OCI-LY1 (cell line): ENCODE measurements at regions not wholly inside any gene's neighbourhood (a gene's known extent, or its start where the extent isn't known, plus 50 kb on each side); places are given as distances from the start of the nearest gene placed in this dataset.

Experiments
- H2AFZ ChIP-seq: fragments of 200-600 bp; sonication (generic), shearing (Covaris generic); 2 replicates; pipeline ENCODE4 v1.6.0; 2014; ENCODE audit warnings: antibody characterized with exemption, mild to moderate bottlenecking, low read length
- H3F3A ChIP-seq: fragments of 200-600 bp; sonication (generic), shearing (Covaris generic); 2 replicates; pipeline ENCODE4 v1.6.0; 2014; ENCODE audit warnings: mild to moderate bottlenecking, antibody characterized with exemption, low read length, moderate library complexity; ENCODE audit not compliant: insufficient read depth
- H3K27ac ChIP-seq: fragments of 200-600 bp; sonication (generic); 2 replicates; pipeline ENCODE4 v1.5.1; 2014; ENCODE audit warnings: low read length, mixed run types, mild to moderate bottlenecking, low read depth; ENCODE audit not compliant: poor library complexity, severe bottlenecking
- H3K27me3 ChIP-seq: fragments of 200-600 bp; sonication (generic); 2 replicates; pipeline ENCODE4 v1.6.0; 2014; ENCODE audit warnings: antibody characterized with exemption, mild to moderate bottlenecking, low read length, moderate library complexity; ENCODE audit not compliant: insufficient read depth
- H3K36me3 ChIP-seq: fragments of 200-600 bp; sonication (generic); 2 replicates; pipeline ENCODE4 v1.6.1; 2014; ENCODE audit warnings: mild to moderate bottlenecking, antibody characterized with exemption, low read length, moderate library complexity, mixed read lengths; ENCODE audit not compliant: insufficient read depth
- H3K4me1 ChIP-seq: fragments of 200-600 bp; sonication (generic); 2 replicates; pipeline ENCODE4 v1.5.1; 2014; ENCODE audit warnings: mild to moderate bottlenecking, low read length, moderate library complexity; ENCODE audit not compliant: insufficient read depth, severe bottlenecking
- H3K4me2 ChIP-seq: fragments of 200-600 bp; sonication (generic), shearing (Covaris generic); 2 replicates; pipeline ENCODE4 v1.6.1; 2014; ENCODE audit warnings: low read length
- H3K4me3 ChIP-seq: fragments of 200-600 bp; sonication (generic); 2 replicates; pipeline ENCODE4 v1.5.1; 2014; ENCODE audit warnings: low read length, low read depth, mild to moderate bottlenecking, mixed read lengths; ENCODE audit not compliant: poor library complexity, severe bottlenecking
- H3K79me2 ChIP-seq: fragments of 200-600 bp; shearing (Covaris generic); 2 replicates; pipeline ENCODE4 v1.6.1; 2016; ENCODE audit warnings: mixed run types, low read length, mixed read lengths; ENCODE audit not compliant: insufficient read depth
- H3K9ac ChIP-seq: fragments of 200-600 bp; sonication (generic), shearing (Covaris generic); 2 replicates; pipeline ENCODE4 v1.6.1; 2014; ENCODE audit warnings: mild to moderate bottlenecking, low read length, mixed read lengths
- H3K9me2 ChIP-seq: fragments of 200-600 bp; sonication (generic), shearing (Covaris generic); 2 replicates; pipeline ENCODE4 v1.6.1; 2014; ENCODE audit warnings: low read depth, mild to moderate bottlenecking, low read length, mixed read lengths
- H3K9me3 ChIP-seq: fragments of 200-600 bp; shearing (Covaris generic); 2 replicates; pipeline ENCODE4 v1.6.1; 2014; ENCODE audit warnings: low read length, mixed read lengths
- H4K20me1 ChIP-seq: fragments of 200-600 bp; sonication (generic), shearing (Covaris generic); 2 replicates; pipeline ENCODE4 v1.6.0; 2016; ENCODE audit warnings: mild to moderate bottlenecking, low read length; ENCODE audit not compliant: insufficient read depth
- CTCF ChIP-seq: fragments of 200-600 bp; sonication (generic), shearing (Covaris generic); IDR thresholded peaks from 2 replicates; pipeline ENCODE4 v1.5.1; 2017; ENCODE audit warnings: mild to moderate bottlenecking, antibody characterized with exemption, low read length, moderate library complexity, mixed read lengths
- EZH2 ChIP-seq: fragments of 200-600 bp; sonication (generic), shearing (Covaris generic); IDR thresholded peaks from 2 replicates; pipeline ENCODE4 v1.8.0; 2017; ENCODE audit warnings: borderline replicate concordance, mixed run types, mild to moderate bottlenecking, antibody characterized with exemption, low read length, moderate library complexity, mixed read lengths

DNA sequence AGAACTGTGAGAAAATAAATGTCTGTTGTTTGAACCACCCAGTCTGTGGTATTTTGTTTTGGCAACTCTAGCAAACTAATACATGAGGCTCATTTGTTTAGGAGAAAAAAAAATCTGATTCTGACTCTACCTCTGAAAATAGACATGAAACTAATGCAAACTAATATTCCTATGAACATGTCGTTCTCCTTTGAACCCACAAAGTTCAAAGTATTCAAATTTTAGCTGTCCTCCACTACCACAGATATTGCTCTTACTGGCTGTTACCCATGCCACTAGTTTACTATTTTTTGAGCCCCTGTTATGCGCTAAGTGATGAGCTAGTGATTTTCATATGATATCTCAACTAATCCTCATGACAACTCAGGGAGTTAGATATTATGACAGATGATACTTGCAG lies 58.8 kb upstream of the ZNF804B start:
- H4K20me1 ChIP-seq: no peaks in the 10 kb centered on the region
- H3K9me3 ChIP-seq: no peaks in the 10 kb centered on the region
- no peaks in the 10 kb centered on the region for H3K36me3 ChIP-seq
- H3K79me2 ChIP-seq: no peaks in the 10 kb centered on the region
- H3K9ac ChIP-seq: no peak overlapping the region
- no peaks in the 10 kb centered on the region for H3K4me1 ChIP-seq
- H3F3A ChIP-seq: no peaks in the 10 kb centered on the region
- H3K27me3 ChIP-seq: no peaks in the 10 kb centered on the region
- TF ChIP-seq EZH2 (no peak), CTCF (no peak)
- no peak overlapping the region for H3K4me3 ChIP-seq
- no peak overlapping the region for H3K4me2 ChIP-seq
- H2AFZ ChIP-seq: no peak overlapping the region
- no peak overlapping the region for H3K27ac ChIP-seq
- H3K9me2 ChIP-seq: no peaks in the 10 kb centered on the region

DNA sequence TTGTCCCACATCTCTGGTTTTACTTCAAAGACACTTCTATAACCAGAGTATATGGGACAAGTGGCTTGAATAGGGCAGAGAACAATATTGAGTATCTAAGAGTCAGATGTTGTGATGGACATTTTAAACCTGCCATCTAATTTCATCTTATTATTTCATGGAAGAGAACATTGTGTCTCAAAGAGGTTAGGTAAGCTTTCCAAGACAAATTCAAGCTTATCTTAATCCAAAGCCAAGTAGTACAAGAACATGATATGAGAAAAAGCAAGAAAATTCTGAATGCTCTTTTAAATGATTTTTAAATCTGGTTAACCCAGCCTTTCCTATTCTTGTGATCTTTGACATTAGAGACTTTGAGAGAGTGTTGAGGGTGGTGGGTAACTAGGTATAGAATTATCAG lies 65.3 kb upstream of the ZNF804B start:
- H4K20me1 ChIP-seq: no peaks in the 10 kb centered on the region
- H3F3A ChIP-seq: no peaks in the 10 kb centered on the region
- H3K27me3 ChIP-seq: no peaks in the 10 kb centered on the region
- no peaks in the 10 kb centered on the region for H3K79me2 ChIP-seq
- no peak overlapping the region for H2AFZ ChIP-seq
- TF ChIP-seq EZH2: no peak
- no peak for TF ChIP-seq CTCF
- no peaks in the 10 kb centered on the region for H3K9me3 ChIP-seq
- no peaks in the 10 kb centered on the region for H3K4me1 ChIP-seq
- H3K27ac ChIP-seq: no peak overlapping the region
- no peak overlapping the region for H3K4me3 ChIP-seq
- H3K4me2 ChIP-seq: no peak overlapping the region
- no peaks in the 10 kb centered on the region for H3K9me2 ChIP-seq
- H3K36me3 ChIP-seq: no peaks in the 10 kb centered on the region
- no peak overlapping the region for H3K9ac ChIP-seq

DNA sequence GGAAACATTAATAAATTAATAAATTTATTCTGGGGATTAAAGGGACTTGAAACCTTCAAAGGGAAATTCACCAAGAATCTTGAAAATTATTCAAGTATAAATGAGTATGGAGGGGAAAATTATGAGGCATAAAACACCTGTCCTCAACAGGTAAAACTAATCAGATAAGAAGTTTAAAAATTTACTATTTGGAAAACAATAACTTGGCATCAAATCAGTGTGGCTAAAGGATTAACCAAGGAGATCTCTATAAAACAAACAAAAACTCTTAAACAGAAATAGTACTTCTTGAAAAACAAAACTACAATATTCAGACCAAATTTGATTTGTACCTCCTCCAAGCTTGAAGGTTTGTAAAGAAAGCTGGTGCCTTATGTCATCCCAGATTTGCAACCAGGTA lies 66.4 kb upstream of the ZNF804B start:
- no peaks in the 10 kb centered on the region for H3K79me2 ChIP-seq
- no peaks in the 10 kb centered on the region for H3K27me3 ChIP-seq
- no peaks in the 10 kb centered on the region for H3K9me2 ChIP-seq
- H3K27ac ChIP-seq: no peak overlapping the region
- no peaks in the 10 kb centered on the region for H3K4me1 ChIP-seq
- no peak overlapping the region for H3K9ac ChIP-seq
- H4K20me1 ChIP-seq: no peaks in the 10 kb centered on the region
- no peaks in the 10 kb centered on the region for H3K9me3 ChIP-seq
- no peaks in the 10 kb centered on the region for H3F3A ChIP-seq
- TF ChIP-seq EZH2 (no peak), CTCF (no peak)
- H2AFZ ChIP-seq: no peak overlapping the region
- no peak overlapping the region for H3K4me2 ChIP-seq
- H3K36me3 ChIP-seq: no peaks in the 10 kb centered on the region
- H3K4me3 ChIP-seq: no peak overlapping the region
